Colon (tissue), 2 donors: ENCODE measurements at regions not wholly inside any gene's neighbourhood (a gene's known extent, or its start where the extent isn't known, plus 50 kb on each side); places are given as distances from the start of the nearest gene placed in this dataset.
A peak's percentile ranks its signal among the peaks of the same experiment; 100 is the strongest.

ENCODE experiments used
- FAIRE-seq: peaks from 2 replicates; lab custom pipeline; 2012; peaks lifted over from hg19 to GRCh38; lab: Jason Lieb, UNC
- donor health status: control.
- donor health status: control.

- FAIRE-seq, result no peak
These were observed 190.1 kb downstream of the KLF5 start for GRCh38 chr13:73248711-73249580.

- no peak for FAIRE-seq
These were observed 189.3 kb downstream of the KLF5 start for GRCh38 chr13:73248154-73248553.

- FAIRE-seq, result no peak
These were observed 186.4 kb downstream of the KLF5 start for GRCh38 chr13:73245246-73245645.

- FAIRE-seq, result no peak
These were observed 185.7 kb downstream of the KLF5 start for GRCh38 chr13:73244467-73244866.

- no peak for FAIRE-seq
These were observed 183.8 kb downstream of the KLF5 start for GRCh38 chr13:73242515-73243015.

GRCh38 chr13:73240193-73240592 is 181.4 kb downstream of the KLF5 start:
- no peak for FAIRE-seq

GRCh38 chr13:73235385-73235784 is 176.6 kb downstream of the KLF5 start:
- FAIRE-seq, result no peak

GRCh38 chr13:73231471-73231870 is 172.7 kb downstream of the KLF5 start:
- no peak for FAIRE-seq

GRCh38 chr13:73230716-73231115 is 171.9 kb downstream of the KLF5 start:
- no peak for FAIRE-seq

- FAIRE-seq, result no peak
These were observed 169.7 kb downstream of the KLF5 start for GRCh38 chr13:73228546-73228945.

- FAIRE-seq, result no peak
These were observed 167.2 kb downstream of the KLF5 start for GRCh38 chr13:73225990-73226389.

- FAIRE-seq, result no peak
These were observed 165.9 kb downstream of the KLF5 start for GRCh38 chr13:73224703-73225102.

- FAIRE-seq, result no peak
These were observed 164.6 kb downstream of the KLF5 start for GRCh38 chr13:73223372-73223781.

- FAIRE-seq, result no peak
These were observed 164.0 kb downstream of the KLF5 start for GRCh38 chr13:73222627-73223305.

GRCh38 chr13:73220966-73221720 is 162.3 kb downstream of the KLF5 start:
- FAIRE-seq, result no peak

GRCh38 chr13:73218181-73218580 is 159.4 kb downstream of the KLF5 start:
- FAIRE-seq, result no peak

- no peak for FAIRE-seq
These were observed 157.6 kb downstream of the KLF5 start for GRCh38 chr13:73216381-73216831.

- FAIRE-seq, result no peak
These were observed 157.0 kb downstream of the KLF5 start for GRCh38 chr13:73215823-73216222.

GRCh38 chr13:73212482-73212881 is 153.7 kb downstream of the KLF5 start:
- no peak for FAIRE-seq

GRCh38 chr13:73210218-73210883 is 151.5 kb downstream of the KLF5 start:
- no peak for FAIRE-seq

GRCh38 chr13:73204952-73205351 is 146.1 kb downstream of the KLF5 start:
- FAIRE-seq, result peak; percentile 68

GRCh38 chr13:73201626-73202025 is 142.8 kb downstream of the KLF5 start:
- no peak for FAIRE-seq
